IMR-90 (cell line): ENCODE measurements at regions not wholly inside any gene's neighbourhood (a gene's known extent, or its start where the extent isn't known, plus 50 kb on each side); places are given as distances from the start of the nearest gene placed in this dataset.

Experiments
- ATAC-seq: fragments of 200-7000 bp; cut with Tn5 transposase; 2 replicates; pipeline ENCODE4 v1.9.1; 2020; ENCODE audit warnings: low read depth, mild to moderate bottlenecking, moderate library complexity
- BruUV-seq: library from RNA; stranded (reverse); fragments of 400-500 nt; replicated peaks from 2 replicates; lab custom pipeline; 2021; lab: Mats Ljungman, UMichigan
- CTCF ChIA-PET: fragments of 300-600 bp; formaldehyde crosslinking; extraction: SDS; loops from one replicate; lab custom pipeline; 2021; ENCODE audit warnings: antibody characterized with exemption; lab: Yijun Ruan, JAX
- POLR2A ChIA-PET: fragments of 300-600 bp; sonication (Branson Sonifier 250); formaldehyde crosslinking; loops from one replicate; lab custom pipeline; 2022; ENCODE audit warnings: antibody characterized with exemption; ENCODE audit not compliant: unreplicated experiment; lab: Charles Lee
- DNase-seq: peaks from one replicate; pipeline ENCODE4 v3.0.0; 2013
- H2AFZ ChIP-seq: replicated peaks from 2 replicates; pipeline ENCODE3; 2013; ENCODE audit warnings: low read length, mild to moderate bottlenecking; ENCODE audit not compliant: poor library complexity
- H2AK5ac ChIP-seq: 2 replicates; pipeline ENCODE4 v1.6.1; 2013; ENCODE audit warnings: low read depth, low read length, inconsistent platforms
- H2AK9ac ChIP-seq: replicated peaks from 2 replicates; pipeline ENCODE3; 2013; ENCODE audit warnings: mild to moderate bottlenecking, low read depth, low read length, moderate library complexity; ENCODE audit not compliant: poor library complexity
- H2BK120ac ChIP-seq: 2 replicates; pipeline ENCODE4 v1.6.1; 2013; ENCODE audit warnings: low read depth, low read length, inconsistent platforms
- H2BK15ac ChIP-seq: 3 replicates; pipeline ENCODE4 v1.6.1; 2013; ENCODE audit warnings: low read depth, low read length, inconsistent platforms
- H2BK20ac ChIP-seq: 2 replicates; pipeline ENCODE4 v1.6.1; 2013; ENCODE audit warnings: low read depth, mild to moderate bottlenecking, inconsistent platforms, low read length, moderate library complexity
- H2BK5ac ChIP-seq: 2 replicates; pipeline ENCODE4 v1.6.1; 2013; ENCODE audit warnings: mild to moderate bottlenecking, low read depth, low read length, inconsistent platforms; ENCODE audit not compliant: poor library complexity, severe bottlenecking
- H3K14ac ChIP-seq: replicated peaks from 2 replicates; pipeline ENCODE4 v1.6.1; 2013; ENCODE audit warnings: low read depth, low read length, inconsistent platforms
- H3K18ac ChIP-seq: 2 replicates; pipeline ENCODE4 v1.6.1; 2013; ENCODE audit warnings: low read depth, low read length, control low read depth
- H3K23ac ChIP-seq: 2 replicates; pipeline ENCODE4 v1.6.1; 2013; ENCODE audit warnings: low read depth, low read length, inconsistent platforms
- H3K27ac ChIP-seq: 2 replicates; pipeline ENCODE4 v1.5.1; 2013; ENCODE audit warnings: mild to moderate bottlenecking, control low read depth, low read length; ENCODE audit not compliant: insufficient read depth
- H3K27me3 ChIP-seq: 2 replicates; pipeline ENCODE4 v1.6.1; 2013; ENCODE audit warnings: low read length; ENCODE audit not compliant: control insufficient read depth, insufficient read depth
- H3K36me3 ChIP-seq: 2 replicates; pipeline ENCODE4 v1.6.1; 2013; ENCODE audit warnings: low read length, mixed read lengths; ENCODE audit not compliant: control insufficient read depth, insufficient read depth
- H3K4ac ChIP-seq: 2 replicates; pipeline ENCODE4 v1.6.1; 2013; ENCODE audit warnings: low read depth, low read length, inconsistent platforms
- H3K4me1 ChIP-seq: 2 replicates; pipeline ENCODE4 v1.6.1; 2013; ENCODE audit warnings: low read length, mixed read lengths; ENCODE audit not compliant: control insufficient read depth, insufficient read depth
- H3K4me2 ChIP-seq: 2 replicates; pipeline ENCODE4 v1.6.1; 2013; ENCODE audit warnings: low read depth, mild to moderate bottlenecking, control low read depth, low read length, moderate library complexity
- H3K4me3 ChIP-seq: 2 replicates; pipeline ENCODE4 v1.5.1; 2013; ENCODE audit warnings: low read depth, mild to moderate bottlenecking, control low read depth, low read length, moderate library complexity; ENCODE audit not compliant: insufficient read depth
- H3K56ac ChIP-seq: 2 replicates; pipeline ENCODE4 v1.6.1; 2013; ENCODE audit warnings: low read length, inconsistent platforms; ENCODE audit not compliant: insufficient read depth; ENCODE audit errors: extremely low read depth
- H3K79me1 ChIP-seq, 2 experiments: 2 replicates each; pipeline ENCODE4 v1.6.1; 2013; ENCODE audit warnings: low read length in 2 of 2, inconsistent platforms in 1 of 2, low read depth in 1 of 2
- H3K9ac ChIP-seq: 2 replicates; pipeline ENCODE4 v1.6.1; 2013; ENCODE audit warnings: low read depth, low read length, control low read depth
- H3K9me1 ChIP-seq: 2 replicates; pipeline ENCODE4 v1.6.1; 2013; ENCODE audit warnings: low read length, inconsistent platforms; ENCODE audit not compliant: insufficient read depth
- H3K9me3 ChIP-seq: 2 replicates; pipeline ENCODE4 v1.6.1; 2013; ENCODE audit warnings: low read length; ENCODE audit not compliant: control insufficient read depth, insufficient read depth
- H4K20me1 ChIP-seq: 2 replicates; pipeline ENCODE4 v1.6.1; 2013; ENCODE audit warnings: low read length, inconsistent platforms; ENCODE audit not compliant: insufficient read depth
- H4K5ac ChIP-seq: 2 replicates; pipeline ENCODE4 v1.6.1; 2013; ENCODE audit warnings: mild to moderate bottlenecking, low read depth, low read length, control low read depth
- H4K8ac ChIP-seq, 2 experiments: 2 replicates each; pipeline ENCODE4 v1.6.1; 2013; ENCODE audit warnings: low read depth in 2 of 2, low read length in 2 of 2, control low read depth in 1 of 2, inconsistent platforms in 1 of 2
- H4K91ac ChIP-seq: 2 replicates; pipeline ENCODE4 v1.6.1; 2013; ENCODE audit warnings: low read depth, low read length, inconsistent platforms; ENCODE audit not compliant: insufficient read depth
- BHLHE40 ChIP-seq: fragments of 150-350 bp; IDR thresholded peaks from 2 replicates; pipeline ENCODE4 v1.6.1; 2016; ENCODE audit warnings: mild to moderate bottlenecking, low read depth, low read length
- CEBPB ChIP-seq: IDR thresholded peaks from 2 replicates; pipeline ENCODE4 v1.6.1; 2012; ENCODE audit warnings: low read depth, low read length, improper control_type of control experiment
- CHD1 ChIP-seq: IDR thresholded peaks from 2 replicates; pipeline ENCODE4 v1.6.1; 2012; ENCODE audit warnings: low read depth, low read length, improper control_type of control experiment
- CTCF ChIP-seq: conservative IDR thresholded peaks from 2 replicates; pipeline ENCODE4 v1.5.1; 2012; ENCODE audit warnings: mild to moderate bottlenecking, low read depth, low read length, improper control_type of control experiment
- ELK1 ChIP-seq: fragments of 150-350 bp; IDR thresholded peaks from 2 replicates; pipeline ENCODE4 v1.6.1; 2016; ENCODE audit warnings: low read depth, mild to moderate bottlenecking, low read length, moderate library complexity, borderline replicate concordance
- FOS ChIP-seq: fragments of 150-350 bp; IDR thresholded peaks from 2 replicates; pipeline ENCODE4 v1.6.1; 2016; ENCODE audit warnings: low read depth, low read length
- MAFK ChIP-seq: IDR thresholded peaks from 2 replicates; pipeline ENCODE4 v1.6.1; 2012; ENCODE audit warnings: low read depth, low read length, improper control_type of control experiment
- MAZ ChIP-seq: IDR thresholded peaks from 2 replicates; pipeline ENCODE4 v1.6.1; 2012; ENCODE audit warnings: low read depth, mild to moderate bottlenecking, low read length, improper control_type of control experiment, moderate library complexity, borderline replicate concordance
- NFE2L2 ChIP-seq: fragments of 150-350 bp; IDR thresholded peaks from 2 replicates; pipeline ENCODE4 v1.6.1; 2016; ENCODE audit warnings: low read depth, mild to moderate bottlenecking, low read length
- RCOR1 ChIP-seq: IDR thresholded peaks from 2 replicates; pipeline ENCODE4 v1.6.1; 2012; ENCODE audit warnings: mild to moderate bottlenecking, low read length, improper control_type of control experiment; ENCODE audit not compliant: insufficient replicate concordance
- RFX5 ChIP-seq: IDR thresholded peaks from 2 replicates; pipeline ENCODE4 v1.8.0; 2012; ENCODE audit warnings: low read depth, mild to moderate bottlenecking, low read length, moderate library complexity
- SMC3 ChIP-seq: fragments of 150-350 bp; IDR thresholded peaks from 2 replicates; pipeline ENCODE4 v1.6.1; 2016; ENCODE audit warnings: low read depth, mild to moderate bottlenecking, antibody characterized with exemption, low read length, moderate library complexity
- WGBS, 2 experiments: methylation state at CpG; one replicate each; pipeline versions ENCODE4 v1.1.5 to v1.1.7; 2013; ENCODE audit warnings: missing lambda C conversion rate in 2 of 2; ENCODE audit not compliant: insufficient read length in 1 of 2; ENCODE audit errors: extremely low coverage in 2 of 2; 5-methylcytosine and 5-hydroxymethylcytosine counted together
- dilution Hi-C: fragments of 300-500 bp; cut with HindIII; formaldehyde crosslinking; loops from one replicate; pipeline ENCODE4 v1.14.3; 2018; ENCODE audit warnings: low sequenced_read_pairs; ENCODE audit not compliant: unreplicated experiment
- in situ Hi-C: fragments of 300-500 bp; cut with MboI; formaldehyde crosslinking; loops from 3 replicates; pipeline ENCODE4 v1.14.3; 2019; ENCODE audit warnings: low sequenced_read_pairs, inconsistent platforms, mixed read lengths
- intact Hi-C: fragments of 100-400 bp; cut with micrococcal nuclease; formaldehyde crosslinking; loops from 2 replicates; pipeline ENCODE4 v1.10.0; 2022

- Histone ChIP-seq H3K56ac (peak overlapping the region; percentile 27; the same call in 1 of the 2 replicates), H2BK5ac (peak overlapping the region; percentile 100), H3K18ac (peak overlapping the region; percentile 97), H3K27ac (peak overlapping the region; percentile 59), H3K4me1 (peaks cover 15% of the 10 kb centered on the region), H3K14ac (peak overlapping the region; percentile 92), H4K8ac (peak overlapping the region; percentile 94 to 97), H3K9ac (no peak overlapping the region), H3K79me1 (peaks cover 0 to 21% of the 10 kb centered on the region in 2 experiments; a peak in 3 of 4 replicates), H3K9me3 (no peaks in the 10 kb centered on the region), H2AFZ (peak overlapping the region; percentile 66), H3K9me1 (peaks cover 7% of the 10 kb centered on the region), H4K5ac (peak overlapping the region; percentile 84), H2BK120ac (peak overlapping the region; percentile 100), H2AK5ac (peak overlapping the region; percentile 98), H3K4ac (peak overlapping the region; percentile 98), H2BK20ac (peak overlapping the region; percentile 100), H2AK9ac (peak overlapping the region; percentile 67), H3K36me3 (no peaks in the 10 kb centered on the region), H3K27me3 (no peaks in the 10 kb centered on the region), H3K4me3 (no peak overlapping the region), H3K4me2 (no peak overlapping the region), H4K20me1 (no peaks in the 10 kb centered on the region), H3K23ac (peak overlapping the region; percentile 89), H4K91ac (peak overlapping the region; percentile 98), H2BK15ac (peak overlapping the region; percentile 99)
- BruUV-seq, result no TSS peak
- dilution Hi-C loops (no loop called here), in situ Hi-C loops (loop anchor here (5.0 to 10.0 kb wide), 2 partner anchors 417 to 879 kb away; no protein-coding TSS in a partner anchor), intact Hi-C loops (loop anchor here (2.0 kb wide), 1 partner anchor 105 kb away; no protein-coding TSS in a partner anchor)
- no peak for ATAC-seq
- WGBS, 2 experiments, result 87% methylated on average over 8 of the region's 16 CpGs; no CpG with 5 or more reads in 1 of the 2 experiments
- no peak for DNase-seq
- ChIA-PET CTCF (no interaction called here), POLR2A (no interaction called here)
- TF ChIP-seq NFE2L2, result no peak
- TF ChIP-seq RFX5, result no peak
- TF ChIP-seq ELK1, result no peak
- no peak for TF ChIP-seq RCOR1
- no peak for TF ChIP-seq FOS
- TF ChIP-seq CEBPB, result no peak
- no peak for TF ChIP-seq CTCF
- TF ChIP-seq BHLHE40, result no peak
- TF ChIP-seq MAZ, result no peak
- TF ChIP-seq SMC3, result no peak
- no peak for TF ChIP-seq MAFK
- no peak for TF ChIP-seq CHD1
Observed at GRCh38 chr10:4661511-4662255, 164.3 kb upstream of the AKR1E2 start.
